PC-3 (cell line): ENCODE measurements at regions not wholly inside any gene's neighbourhood (a gene's known extent, or its start where the extent isn't known, plus 50 kb on each side); places are given as distances from the start of the nearest gene placed in this dataset.

Source experiments
- EZH2 ChIP-seq: fragments of 300-600 bp; sonication (generic); IDR thresholded peaks from one replicate; pipeline ENCODE4 v1.6.1; 2017; ENCODE audit warnings: antibody characterized with exemption, mild to moderate bottlenecking, low read length; ENCODE audit not compliant: unreplicated experiment
- EZH2phosphoT487 ChIP-seq: fragments of 300-600 bp; sonication (generic); IDR thresholded peaks from 2 replicates; pipeline ENCODE4 v1.6.1; 2018; ENCODE audit warnings: mild to moderate bottlenecking, antibody characterized with exemption, low read length, borderline replicate concordance
- TF ChIP-seq, protein P1 (sequence below): fragments of 300-600 bp; sonication (generic); conservative IDR thresholded peaks from 2 replicates; pipeline ENCODE4 v1.5.1; 2017; ENCODE audit warnings: antibody characterized with exemption, low read depth, mild to moderate bottlenecking, low read length

DNA sequence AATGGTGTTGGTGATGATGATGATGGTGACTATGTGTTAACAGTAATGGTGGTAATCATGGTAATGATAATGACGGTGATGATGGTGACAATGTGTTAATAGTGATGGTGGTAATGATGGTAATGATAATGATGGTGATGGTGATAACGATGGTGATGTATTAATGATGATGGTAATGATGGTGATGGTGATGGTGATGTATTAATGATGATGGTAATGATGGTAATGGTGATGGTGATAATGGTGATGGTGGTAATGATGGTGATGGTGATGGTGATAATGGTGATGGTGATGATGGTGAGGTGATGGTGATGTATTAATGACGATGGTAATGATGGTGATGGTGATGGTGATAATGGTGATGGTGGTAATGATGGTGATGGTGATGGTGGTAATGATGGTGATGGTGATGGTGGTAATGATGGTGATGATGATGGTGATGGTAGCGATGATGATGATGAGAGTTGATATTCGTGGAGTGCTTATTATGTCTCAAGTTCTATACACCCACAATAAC lies 212.8 kb upstream of the NCKAP5 start:
- TF ChIP-seq, protein P1, sequence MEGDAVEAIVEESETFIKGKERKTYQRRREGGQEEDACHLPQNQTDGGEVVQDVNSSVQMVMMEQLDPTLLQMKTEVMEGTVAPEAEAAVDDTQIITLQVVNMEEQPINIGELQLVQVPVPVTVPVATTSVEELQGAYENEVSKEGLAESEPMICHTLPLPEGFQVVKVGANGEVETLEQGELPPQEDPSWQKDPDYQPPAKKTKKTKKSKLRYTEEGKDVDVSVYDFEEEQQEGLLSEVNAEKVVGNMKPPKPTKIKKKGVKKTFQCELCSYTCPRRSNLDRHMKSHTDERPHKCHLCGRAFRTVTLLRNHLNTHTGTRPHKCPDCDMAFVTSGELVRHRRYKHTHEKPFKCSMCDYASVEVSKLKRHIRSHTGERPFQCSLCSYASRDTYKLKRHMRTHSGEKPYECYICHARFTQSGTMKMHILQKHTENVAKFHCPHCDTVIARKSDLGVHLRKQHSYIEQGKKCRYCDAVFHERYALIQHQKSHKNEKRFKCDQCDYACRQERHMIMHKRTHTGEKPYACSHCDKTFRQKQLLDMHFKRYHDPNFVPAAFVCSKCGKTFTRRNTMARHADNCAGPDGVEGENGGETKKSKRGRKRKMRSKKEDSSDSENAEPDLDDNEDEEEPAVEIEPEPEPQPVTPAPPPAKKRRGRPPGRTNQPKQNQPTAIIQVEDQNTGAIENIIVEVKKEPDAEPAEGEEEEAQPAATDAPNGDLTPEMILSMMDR: no peak
- TF ChIP-seq EZH2: no peak
- no peak for TF ChIP-seq EZH2phosphoT487
